SK-N-SH treated with all-trans-retinoic acid at 6 μM for 48 hours (cell line): ENCODE measurements at regions not wholly inside any gene's neighbourhood (a gene's known extent, or its start where the extent isn't known, plus 50 kb on each side); places are given as distances from the start of the nearest gene placed in this dataset.

Experiments
- ATAC-seq: fragments of 200-7000 bp; cut with Tn5 transposase; 3 replicates; pipeline ENCODE4 v1.9.1; 2020; ENCODE audit warnings: mild to moderate bottlenecking, moderate library complexity
- ARNTL ChIP-seq: fragments of 450-650 bp; formaldehyde crosslinking; IDR thresholded peaks from 2 replicates; pipeline ENCODE4 v1.5.0; 2020; ENCODE audit warnings: low read depth, mild to moderate bottlenecking, moderate library complexity, borderline replicate concordance
- BACH2 ChIP-seq: fragments of 250-450 bp; sonication (Bioruptor Pico); IDR thresholded peaks from 2 replicates; pipeline ENCODE4 v1.9.0; 2021; ENCODE audit warnings: mild to moderate bottlenecking, borderline replicate concordance
- CSDC2 ChIP-seq: fragments of 250-450 bp; sonication (Bioruptor Pico); IDR thresholded peaks from 2 replicates; pipeline ENCODE4 v1.5.0; 2020; ENCODE audit warnings: mild to moderate bottlenecking, moderate library complexity
- ESRRG ChIP-seq: fragments of 250-450 bp; sonication (Bioruptor Pico); IDR thresholded peaks from 2 replicates; pipeline ENCODE4 v1.6.1; 2021; ENCODE audit warnings: mild to moderate bottlenecking
- GLIS3 ChIP-seq: fragments of 250-450 bp; sonication (Bioruptor Pico); IDR thresholded peaks from 2 replicates; pipeline ENCODE4 v1.5.0; 2020; ENCODE audit warnings: mild to moderate bottlenecking, moderate library complexity
- ISL1 ChIP-seq: fragments of 250-450 bp; sonication (Bioruptor Pico); IDR thresholded peaks from 2 replicates; pipeline ENCODE4 v2.1.2; 2022; ENCODE audit warnings: mild to moderate bottlenecking, moderate library complexity
- OSR1 ChIP-seq: fragments of 250-450 bp; sonication (Bioruptor Pico); IDR thresholded peaks from 2 replicates; pipeline ENCODE4 v1.8.0; 2022; ENCODE audit warnings: moderate library complexity, mild to moderate bottlenecking, inconsistent platforms
- PPARA ChIP-seq: fragments of 250-450 bp; sonication (Bioruptor Pico); IDR thresholded peaks from 2 replicates; pipeline ENCODE4 v1.5.0; 2020; ENCODE audit warnings: mild to moderate bottlenecking, borderline replicate concordance
- RARB ChIP-seq: fragments of 250-450 bp; sonication (Bioruptor Pico); IDR thresholded peaks from 2 replicates; pipeline ENCODE4 v1.8.0; 2021; ENCODE audit warnings: mild to moderate bottlenecking, moderate library complexity
- SNAI2 ChIP-seq: fragments of 250-450 bp; sonication (Bioruptor Pico); IDR thresholded peaks from 2 replicates; pipeline ENCODE4 v1.5.0; 2020; ENCODE audit warnings: mild to moderate bottlenecking, moderate library complexity
- TCF4 ChIP-seq: fragments of 250-450 bp; sonication (Bioruptor Pico); IDR thresholded peaks from 2 replicates; pipeline ENCODE4 v1.8.0; 2021; ENCODE audit warnings: mild to moderate bottlenecking, moderate library complexity, borderline replicate concordance
- TOX ChIP-seq: fragments of 250-450 bp; sonication (Bioruptor Pico); IDR thresholded peaks from 2 replicates; pipeline ENCODE4 v1.8.0; 2021; ENCODE audit warnings: mild to moderate bottlenecking, moderate library complexity, borderline replicate concordance
- ZC3H10 ChIP-seq: fragments of 250-450 bp; sonication (Bioruptor Pico); IDR thresholded peaks from 2 replicates; pipeline ENCODE4 v1.5.1; 2021; ENCODE audit warnings: mild to moderate bottlenecking, moderate library complexity
- ZFP3 ChIP-seq: fragments of 250-450 bp; sonication (Bioruptor Pico); IDR thresholded peaks from 2 replicates; pipeline ENCODE4 v1.5.0; 2020; ENCODE audit warnings: mild to moderate bottlenecking, moderate library complexity
- ZFP30 ChIP-seq: fragments of 450-650 bp; formaldehyde crosslinking; IDR thresholded peaks from 2 replicates; pipeline ENCODE4 v1.5.0; 2022; ENCODE audit warnings: mild to moderate bottlenecking, moderate library complexity
- ZNF565 ChIP-seq: fragments of 450-650 bp; formaldehyde crosslinking; conservative IDR thresholded peaks from 2 replicates; pipeline ENCODE4 v1.5.0; 2020; ENCODE audit warnings: low read depth, mild to moderate bottlenecking, moderate library complexity
- ZNF70 ChIP-seq: fragments of 450-650 bp; formaldehyde crosslinking; IDR thresholded peaks from 2 replicates; pipeline ENCODE4 v1.5.0; 2020; ENCODE audit warnings: mild to moderate bottlenecking, moderate library complexity
- ZNF8 ChIP-seq: fragments of 450-650 bp; formaldehyde crosslinking; IDR thresholded peaks from 2 replicates; pipeline ENCODE4 v1.5.0; 2020; ENCODE audit warnings: mild to moderate bottlenecking, moderate library complexity
- TF ChIP-seq, protein P1 (sequence below): fragments of 250-450 bp; sonication (Bioruptor Pico); IDR thresholded peaks from 2 replicates; pipeline ENCODE4 v1.5.1; 2021; ENCODE audit warnings: mild to moderate bottlenecking, moderate library complexity
- TF ChIP-seq, protein P2 (sequence below): fragments of 250-450 bp; sonication (Bioruptor Pico); IDR thresholded peaks from 2 replicates; pipeline ENCODE4 v1.5.1; 2020; ENCODE audit warnings: low read depth, mild to moderate bottlenecking, moderate library complexity
- TF ChIP-seq, protein P3 (sequence below): fragments of 250-450 bp; sonication (Bioruptor Pico); IDR thresholded peaks from 2 replicates; pipeline ENCODE4 v1.5.0; 2020; ENCODE audit warnings: mild to moderate bottlenecking, moderate library complexity
- TF ChIP-seq, protein P4 (sequence below): fragments of 250-450 bp; sonication (Bioruptor Pico); IDR thresholded peaks from 2 replicates; pipeline ENCODE4 v1.8.0; 2020; ENCODE audit warnings: mild to moderate bottlenecking, moderate library complexity, borderline replicate concordance
- TF ChIP-seq, protein P5 (sequence below): fragments of 250-450 bp; sonication (Bioruptor Pico); IDR thresholded peaks from 2 replicates; pipeline ENCODE4 v1.8.0; 2021; ENCODE audit warnings: low read depth, mild to moderate bottlenecking, moderate library complexity, borderline replicate concordance

DNA sequence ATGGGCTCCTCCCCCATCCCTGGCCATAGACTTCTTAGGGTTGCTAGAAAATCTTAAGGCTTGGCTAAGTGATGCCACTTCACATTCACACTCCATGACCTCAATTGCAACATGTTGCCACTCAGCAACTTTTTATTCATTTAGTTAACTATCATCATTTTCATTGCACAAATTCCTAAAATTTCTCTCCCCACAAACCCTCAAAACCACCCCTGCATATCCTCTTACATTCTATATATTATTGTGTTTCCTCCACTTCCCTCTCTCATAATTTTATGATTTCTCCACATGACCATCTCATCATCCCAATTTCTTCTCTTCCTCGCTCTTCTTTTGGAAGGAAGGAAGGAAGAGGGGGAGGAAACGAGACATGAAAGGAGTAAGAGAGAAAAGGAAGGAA is 436.0 kb downstream of the HACE1 start:
- TF ChIP-seq, protein P1, sequence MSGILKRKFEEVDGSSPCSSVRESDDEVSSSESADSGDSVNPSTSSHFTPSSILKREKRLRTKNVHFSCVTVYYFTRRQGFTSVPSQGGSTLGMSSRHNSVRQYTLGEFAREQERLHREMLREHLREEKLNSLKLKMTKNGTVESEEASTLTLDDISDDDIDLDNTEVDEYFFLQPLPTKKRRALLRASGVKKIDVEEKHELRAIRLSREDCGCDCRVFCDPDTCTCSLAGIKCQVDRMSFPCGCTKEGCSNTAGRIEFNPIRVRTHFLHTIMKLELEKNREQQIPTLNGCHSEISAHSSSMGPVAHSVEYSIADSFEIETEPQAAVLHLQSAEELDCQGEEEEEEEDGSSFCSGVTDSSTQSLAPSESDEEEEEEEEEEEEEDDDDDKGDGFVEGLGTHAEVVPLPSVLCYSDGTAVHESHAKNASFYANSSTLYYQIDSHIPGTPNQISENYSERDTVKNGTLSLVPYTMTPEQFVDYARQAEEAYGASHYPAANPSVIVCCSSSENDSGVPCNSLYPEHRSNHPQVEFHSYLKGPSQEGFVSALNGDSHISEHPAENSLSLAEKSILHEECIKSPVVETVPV (CRISPR knock-in tag), result no peak
- TF ChIP-seq PPARA (no peak), RARB (no peak), ZNF565 (CRISPR knock-in tag) (no peak), ZC3H10 (no peak), ZNF8 (CRISPR knock-in tag) (no peak), ARNTL (CRISPR knock-in tag) (no peak), BACH2 (CRISPR knock-in tag) (no peak), SNAI2 (CRISPR knock-in tag) (no peak), CSDC2 (CRISPR knock-in tag) (no peak), GLIS3 (CRISPR knock-in tag) (no peak)
- TF ChIP-seq, protein P2, sequence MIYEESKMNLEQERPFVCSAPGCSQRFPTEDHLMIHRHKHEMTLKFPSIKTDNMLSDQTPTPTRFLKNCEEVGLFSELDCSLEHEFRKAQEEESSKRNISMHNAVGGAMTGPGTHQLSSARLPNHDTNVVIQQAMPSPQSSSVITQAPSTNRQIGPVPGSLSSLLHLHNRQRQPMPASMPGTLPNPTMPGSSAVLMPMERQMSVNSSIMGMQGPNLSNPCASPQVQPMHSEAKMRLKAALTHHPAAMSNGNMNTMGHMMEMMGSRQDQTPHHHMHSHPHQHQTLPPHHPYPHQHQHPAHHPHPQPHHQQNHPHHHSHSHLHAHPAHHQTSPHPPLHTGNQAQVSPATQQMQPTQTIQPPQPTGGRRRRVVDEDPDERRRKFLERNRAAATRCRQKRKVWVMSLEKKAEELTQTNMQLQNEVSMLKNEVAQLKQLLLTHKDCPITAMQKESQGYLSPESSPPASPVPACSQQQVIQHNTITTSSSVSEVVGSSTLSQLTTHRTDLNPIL (CRISPR knock-in tag), result no peak
- no peak for ATAC-seq

DNA sequence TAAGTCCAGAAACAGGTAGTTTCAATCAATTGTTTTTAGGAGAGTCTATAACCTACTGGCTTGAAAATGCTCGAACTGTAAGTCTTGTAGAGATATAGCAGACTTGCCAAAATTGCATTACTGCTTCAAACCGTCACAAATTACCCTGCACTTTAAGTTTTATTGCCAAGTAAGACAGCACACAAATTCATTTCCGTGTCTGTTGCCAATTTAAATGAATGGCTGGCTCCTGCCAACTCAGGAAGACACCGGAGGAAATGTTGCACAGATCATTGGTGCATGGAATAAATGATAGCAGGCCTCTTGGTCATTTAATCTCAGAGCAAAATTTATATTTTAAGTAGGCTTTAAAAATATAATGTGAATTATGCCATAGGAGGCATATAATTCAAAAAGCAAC is 438.1 kb downstream of the HACE1 start:
- TF ChIP-seq ZFP3 (CRISPR knock-in tag) (no peak), RARB (no peak), GLIS3 (CRISPR knock-in tag) (peak; percentile 82), SNAI2 (CRISPR knock-in tag) (peak; percentile 66; the same call in 1 of the 2 replicates), ARNTL (CRISPR knock-in tag) (no peak), TCF4 (CRISPR knock-in tag) (peak; percentile 86), ZFP30 (CRISPR knock-in tag) (no peak), CSDC2 (CRISPR knock-in tag) (no peak), TOX (CRISPR knock-in tag) (no peak), PPARA (no peak), ZNF70 (CRISPR knock-in tag) (no peak), BACH2 (CRISPR knock-in tag) (no peak), ZNF565 (CRISPR knock-in tag) (no peak), ESRRG (CRISPR knock-in tag) (peak; percentile 85), ZNF8 (CRISPR knock-in tag) (no peak), ISL1 (CRISPR knock-in tag) (peak; percentile 98), OSR1 (CRISPR knock-in tag) (no peak), ZC3H10 (no peak)
- TF ChIP-seq, protein P1 (CRISPR knock-in tag), result 0 out of 2 replicates have a peak, but pooled peaks have one; percentile 29
- TF ChIP-seq, protein P3, sequence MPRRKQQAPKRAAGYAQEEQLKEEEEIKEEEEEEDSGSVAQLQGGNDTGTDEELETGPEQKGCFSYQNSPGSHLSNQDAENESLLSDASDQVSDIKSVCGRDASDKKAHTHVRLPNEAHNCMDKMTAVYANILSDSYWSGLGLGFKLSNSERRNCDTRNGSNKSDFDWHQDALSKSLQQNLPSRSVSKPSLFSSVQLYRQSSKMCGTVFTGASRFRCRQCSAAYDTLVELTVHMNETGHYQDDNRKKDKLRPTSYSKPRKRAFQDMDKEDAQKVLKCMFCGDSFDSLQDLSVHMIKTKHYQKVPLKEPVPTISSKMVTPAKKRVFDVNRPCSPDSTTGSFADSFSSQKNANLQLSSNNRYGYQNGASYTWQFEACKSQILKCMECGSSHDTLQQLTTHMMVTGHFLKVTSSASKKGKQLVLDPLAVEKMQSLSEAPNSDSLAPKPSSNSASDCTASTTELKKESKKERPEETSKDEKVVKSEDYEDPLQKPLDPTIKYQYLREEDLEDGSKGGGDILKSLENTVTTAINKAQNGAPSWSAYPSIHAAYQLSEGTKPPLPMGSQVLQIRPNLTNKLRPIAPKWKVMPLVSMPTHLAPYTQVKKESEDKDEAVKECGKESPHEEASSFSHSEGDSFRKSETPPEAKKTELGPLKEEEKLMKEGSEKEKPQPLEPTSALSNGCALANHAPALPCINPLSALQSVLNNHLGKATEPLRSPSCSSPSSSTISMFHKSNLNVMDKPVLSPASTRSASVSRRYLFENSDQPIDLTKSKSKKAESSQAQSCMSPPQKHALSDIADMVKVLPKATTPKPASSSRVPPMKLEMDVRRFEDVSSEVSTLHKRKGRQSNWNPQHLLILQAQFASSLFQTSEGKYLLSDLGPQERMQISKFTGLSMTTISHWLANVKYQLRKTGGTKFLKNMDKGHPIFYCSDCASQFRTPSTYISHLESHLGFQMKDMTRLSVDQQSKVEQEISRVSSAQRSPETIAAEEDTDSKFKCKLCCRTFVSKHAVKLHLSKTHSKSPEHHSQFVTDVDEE (CRISPR knock-in tag), result peak; percentile 92
- TF ChIP-seq, protein P2 (CRISPR knock-in tag), result peak; percentile 82
- TF ChIP-seq, protein P4, sequence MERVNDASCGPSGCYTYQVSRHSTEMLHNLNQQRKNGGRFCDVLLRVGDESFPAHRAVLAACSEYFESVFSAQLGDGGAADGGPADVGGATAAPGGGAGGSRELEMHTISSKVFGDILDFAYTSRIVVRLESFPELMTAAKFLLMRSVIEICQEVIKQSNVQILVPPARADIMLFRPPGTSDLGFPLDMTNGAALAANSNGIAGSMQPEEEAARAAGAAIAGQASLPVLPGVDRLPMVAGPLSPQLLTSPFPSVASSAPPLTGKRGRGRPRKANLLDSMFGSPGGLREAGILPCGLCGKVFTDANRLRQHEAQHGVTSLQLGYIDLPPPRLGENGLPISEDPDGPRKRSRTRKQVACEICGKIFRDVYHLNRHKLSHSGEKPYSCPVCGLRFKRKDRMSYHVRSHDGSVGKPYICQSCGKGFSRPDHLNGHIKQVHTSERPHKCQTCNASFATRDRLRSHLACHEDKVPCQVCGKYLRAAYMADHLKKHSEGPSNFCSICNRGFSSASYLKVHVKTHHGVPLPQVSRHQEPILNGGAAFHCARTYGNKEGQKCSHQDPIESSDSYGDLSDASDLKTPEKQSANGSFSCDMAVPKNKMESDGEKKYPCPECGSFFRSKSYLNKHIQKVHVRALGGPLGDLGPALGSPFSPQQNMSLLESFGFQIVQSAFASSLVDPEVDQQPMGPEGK, result peak; percentile 60; the same call in 1 of the 2 replicates
- TF ChIP-seq, protein P5, sequence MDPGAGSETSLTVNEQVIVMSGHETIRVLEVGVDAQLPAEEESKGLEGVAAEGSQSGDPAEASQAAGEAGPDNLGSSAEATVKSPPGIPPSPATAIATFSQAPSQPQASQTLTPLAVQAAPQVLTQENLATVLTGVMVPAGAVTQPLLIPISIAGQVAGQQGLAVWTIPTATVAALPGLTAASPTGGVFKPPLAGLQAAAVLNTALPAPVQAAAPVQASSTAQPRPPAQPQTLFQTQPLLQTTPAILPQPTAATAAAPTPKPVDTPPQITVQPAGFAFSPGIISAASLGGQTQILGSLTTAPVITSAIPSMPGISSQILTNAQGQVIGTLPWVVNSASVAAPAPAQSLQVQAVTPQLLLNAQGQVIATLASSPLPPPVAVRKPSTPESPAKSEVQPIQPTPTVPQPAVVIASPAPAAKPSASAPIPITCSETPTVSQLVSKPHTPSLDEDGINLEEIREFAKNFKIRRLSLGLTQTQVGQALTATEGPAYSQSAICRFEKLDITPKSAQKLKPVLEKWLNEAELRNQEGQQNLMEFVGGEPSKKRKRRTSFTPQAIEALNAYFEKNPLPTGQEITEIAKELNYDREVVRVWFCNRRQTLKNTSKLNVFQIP (CRISPR knock-in tag), result no peak; the same call in 1 of the 2 replicates
- no peak for ATAC-seq
